CD4-positive, alpha-beta T cell (primary cell): ENCODE measurements at regions not wholly inside any gene's neighbourhood (a gene's known extent, or its start where the extent isn't known, plus 50 kb on each side); places are given as distances from the start of the nearest gene placed in this dataset.

Experiments
- ATAC-seq: fragments of 200-7000 bp; cut with Tn5 transposase; one replicate; pipeline ENCODE4 v1.10.0; 2022; ENCODE audit warnings: mild to moderate bottlenecking; ENCODE audit not compliant: poor library complexity
- CTCF ChIA-PET: fragments of 350-600 bp; sonication (Branson Sonifier 250); formaldehyde crosslinking; loops from one replicate; lab custom pipeline; 2021; ENCODE audit warnings: antibody characterized with exemption, inconsistent platforms; lab: Charles Lee
- POLR2A ChIA-PET: fragments of 350-600 bp; sonication (Branson Sonifier 250); formaldehyde crosslinking; loops from one replicate; lab custom pipeline; 2021; ENCODE audit warnings: antibody characterized with exemption, inconsistent platforms; lab: Charles Lee
- DNase-seq, 14 experiments: peaks; one replicate each; pipeline ENCODE4 v3.0.0-alpha.2; 2013 to 2020; ENCODE audit warnings: mixed read lengths in 2 of 14
- H3K27ac ChIP-seq, 2 donors: one replicate each; pipeline versions ENCODE4 v1.5.1 to v1.7.0; 2013; ENCODE audit warnings: low read length in 2 of 2, low read depth in 1 of 2, mild to moderate bottlenecking in 1 of 2
- H3K27me3 ChIP-seq, 2 experiments: 1 replicate in 1 of 2; 2 replicates in 1 of 2; pipeline versions ENCODE4 v1.6.1 to v1.7.0; 2013; ENCODE audit warnings: low read length in 2 of 2, control low read depth in 1 of 2, mild to moderate bottlenecking in 1 of 2, moderate library complexity in 1 of 2; ENCODE audit not compliant: insufficient read depth in 2 of 2, control insufficient read depth in 1 of 2
- H3K36me3 ChIP-seq: one replicate; pipeline ENCODE4 v1.6.1; 2013; ENCODE audit warnings: low read length, control low read depth; ENCODE audit not compliant: insufficient read depth
- H3K4me1 ChIP-seq: one replicate; pipeline ENCODE4 v1.6.1; 2013; ENCODE audit warnings: low read length, control low read depth; ENCODE audit not compliant: insufficient read depth
- H3K4me3 ChIP-seq: one replicate; pipeline ENCODE4 v1.5.1; 2013; ENCODE audit warnings: mild to moderate bottlenecking, low read length, moderate library complexity
- H3K9me3 ChIP-seq, 2 experiments: 1 replicate in 1 of 2; 2 replicates in 1 of 2; pipeline versions ENCODE4 v1.6.1 to v1.7.0; 2013; ENCODE audit warnings: low read length in 2 of 2, mild to moderate bottlenecking in 2 of 2, control low read depth in 1 of 2, moderate library complexity in 1 of 2; ENCODE audit not compliant: control insufficient read depth in 1 of 2, insufficient read depth in 1 of 2
- H3K27ac Mint-ChIP-seq: one replicate; pipeline ENCODE4 v1.8.0; 2020; ENCODE audit warnings: mixed read lengths
- H3K27me3 Mint-ChIP-seq: one replicate; pipeline ENCODE4 v1.8.0; 2021; ENCODE audit warnings: mixed read lengths
- H3K36me3 Mint-ChIP-seq: one replicate; pipeline ENCODE4 v1.8.0; 2021; ENCODE audit warnings: low read depth, mixed read lengths
- H3K4me1 Mint-ChIP-seq: one replicate; pipeline ENCODE4 v1.8.0; 2021; ENCODE audit warnings: low read depth, mixed read lengths
- H3K4me3 Mint-ChIP-seq: one replicate; pipeline ENCODE4 v1.8.0; 2020; ENCODE audit warnings: mild to moderate bottlenecking, mixed read lengths
- H3K9me3 Mint-ChIP-seq: one replicate; pipeline ENCODE4 v1.8.0; 2020; ENCODE audit warnings: mixed read lengths
- intact Hi-C, 2 experiments: fragments of 100-400 bp; cut with DNase I in 1 of 2; cut with micrococcal nuclease in 1 of 2; formaldehyde crosslinking; loops; one replicate each; pipeline versions ENCODE4 v1.15.1 to v1.9.0; 2023 to 2025; cut with DNase I, micrococcal nuclease
- TF ChIP-seq, protein P1 (sequence below): fragments of 200-600 bp; IDR thresholded peaks from one replicate; pipeline ENCODE4 v1.8.0; 2022; ENCODE audit warnings: antibody characterized with exemption, mild to moderate bottlenecking

- no peaks in the 10 kb centered on the region for H3K36me3 ChIP-seq
- Mint-ChIP-seq H3K27ac (no peak overlapping the region), H3K36me3 (no peaks in the 10 kb centered on the region), H3K4me1 (no peaks in the 10 kb centered on the region), H3K27me3 (no peaks in the 10 kb centered on the region), H3K9me3 (peaks cover 5% of the 10 kb centered on the region), H3K4me3 (no peak overlapping the region)
- H3K4me3 ChIP-seq: no peak overlapping the region
- peaks cover 0 to 4% of the 10 kb centered on the region in 2 experiments for H3K9me3 ChIP-seq
- no peak for DNase-seq
- H3K4me1 ChIP-seq: no peaks in the 10 kb centered on the region
- ChIA-PET POLR2A (no interaction called here), CTCF (no interaction called here)
- H3K27ac ChIP-seq: no peak overlapping the region
- no peak for ATAC-seq
- TF ChIP-seq, protein P1, sequence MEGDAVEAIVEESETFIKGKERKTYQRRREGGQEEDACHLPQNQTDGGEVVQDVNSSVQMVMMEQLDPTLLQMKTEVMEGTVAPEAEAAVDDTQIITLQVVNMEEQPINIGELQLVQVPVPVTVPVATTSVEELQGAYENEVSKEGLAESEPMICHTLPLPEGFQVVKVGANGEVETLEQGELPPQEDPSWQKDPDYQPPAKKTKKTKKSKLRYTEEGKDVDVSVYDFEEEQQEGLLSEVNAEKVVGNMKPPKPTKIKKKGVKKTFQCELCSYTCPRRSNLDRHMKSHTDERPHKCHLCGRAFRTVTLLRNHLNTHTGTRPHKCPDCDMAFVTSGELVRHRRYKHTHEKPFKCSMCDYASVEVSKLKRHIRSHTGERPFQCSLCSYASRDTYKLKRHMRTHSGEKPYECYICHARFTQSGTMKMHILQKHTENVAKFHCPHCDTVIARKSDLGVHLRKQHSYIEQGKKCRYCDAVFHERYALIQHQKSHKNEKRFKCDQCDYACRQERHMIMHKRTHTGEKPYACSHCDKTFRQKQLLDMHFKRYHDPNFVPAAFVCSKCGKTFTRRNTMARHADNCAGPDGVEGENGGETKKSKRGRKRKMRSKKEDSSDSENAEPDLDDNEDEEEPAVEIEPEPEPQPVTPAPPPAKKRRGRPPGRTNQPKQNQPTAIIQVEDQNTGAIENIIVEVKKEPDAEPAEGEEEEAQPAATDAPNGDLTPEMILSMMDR: no peak
- intact Hi-C loops: no loop called here
- H3K27me3 ChIP-seq: no peaks in the 10 kb centered on the region
These were observed 664.0 kb upstream of the EEF2KMT start for GRCh38 chr16:5761592-5761991.

DNA sequence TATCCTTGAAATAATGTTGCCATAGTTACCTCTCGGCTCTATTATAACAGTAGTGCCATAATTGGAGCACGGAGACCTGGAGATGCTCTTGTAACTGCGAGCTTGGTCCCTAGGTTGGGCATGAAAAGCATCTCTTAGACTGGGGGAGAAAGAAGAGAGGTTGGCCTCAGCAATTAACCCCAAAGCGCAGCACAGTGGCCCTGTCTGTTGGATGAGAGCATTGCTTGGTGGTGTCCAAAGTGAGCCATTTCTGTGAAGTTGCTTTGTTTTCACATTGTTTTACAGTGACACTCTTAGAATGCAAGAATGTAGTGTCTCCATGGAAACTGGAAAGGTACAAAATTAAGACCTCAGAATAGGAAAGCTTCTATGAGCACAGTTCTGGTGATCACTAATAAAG lies 660.7 kb upstream of the EEF2KMT start:
- intact Hi-C loops: no loop called here
- ChIA-PET POLR2A (no interaction called here), CTCF (no interaction called here)
- no peaks in the 10 kb centered on the region for H3K36me3 Mint-ChIP-seq
- H3K4me3 ChIP-seq: no peak overlapping the region
- no peaks in the 10 kb centered on the region for H3K4me1 Mint-ChIP-seq
- H3K27me3 ChIP-seq: no peaks in the 10 kb centered on the region
- H3K4me3 Mint-ChIP-seq: no peak overlapping the region
- DNase-seq (no peak), ATAC-seq (no peak)
- H3K27ac Mint-ChIP-seq: no peak overlapping the region
- H3K27ac ChIP-seq: no peak overlapping the region
- TF ChIP-seq, protein P1: no peak
- H3K27me3 Mint-ChIP-seq: no peaks in the 10 kb centered on the region
- no peaks in the 10 kb centered on the region for H3K4me1 ChIP-seq
- H3K9me3 ChIP-seq: peaks cover 0 to 3% of the 10 kb centered on the region in 2 experiments
- H3K9me3 Mint-ChIP-seq: peaks cover 5% of the 10 kb centered on the region
- no peaks in the 10 kb centered on the region for H3K36me3 ChIP-seq

- H3K4me3 Mint-ChIP-seq: no peak overlapping the region
- DNase-seq (no peak), ATAC-seq (no peak)
- H3K9me3 ChIP-seq: peaks cover 0 to 3% of the 10 kb centered on the region in 2 experiments
- POLR2A ChIA-PET: no interaction called here
- intact Hi-C loops: no loop called here
- no peak overlapping the region for H3K27ac ChIP-seq
- no peaks in the 10 kb centered on the region for H3K4me1 Mint-ChIP-seq
- no peaks in the 10 kb centered on the region for H3K27me3 ChIP-seq
- no peaks in the 10 kb centered on the region for H3K36me3 Mint-ChIP-seq
- H3K4me1 ChIP-seq: no peaks in the 10 kb centered on the region
- no peak overlapping the region for H3K4me3 ChIP-seq
- H3K9me3 Mint-ChIP-seq: peaks cover 5% of the 10 kb centered on the region
- no peaks in the 10 kb centered on the region for H3K27me3 Mint-ChIP-seq
- CTCF ChIA-PET: no interaction called here
- TF ChIP-seq, protein P1: no peak
- no peaks in the 10 kb centered on the region for H3K36me3 ChIP-seq
- H3K27ac Mint-ChIP-seq: no peak overlapping the region
These were observed 659.4 kb upstream of the EEF2KMT start for GRCh38 chr16:5756969-5757368.
